ENCODE measurements at regions not wholly inside any gene's neighbourhood (a gene's known extent, or its start where the extent isn't known, plus 50 kb on each side); places are given as distances from the start of the nearest gene placed in this dataset.
"Not testable (repeated sequence)": the region's sequence is repeated elsewhere in the genome, so short reads cannot be mapped to it uniquely, and the experiment has no call there.

DNA sequence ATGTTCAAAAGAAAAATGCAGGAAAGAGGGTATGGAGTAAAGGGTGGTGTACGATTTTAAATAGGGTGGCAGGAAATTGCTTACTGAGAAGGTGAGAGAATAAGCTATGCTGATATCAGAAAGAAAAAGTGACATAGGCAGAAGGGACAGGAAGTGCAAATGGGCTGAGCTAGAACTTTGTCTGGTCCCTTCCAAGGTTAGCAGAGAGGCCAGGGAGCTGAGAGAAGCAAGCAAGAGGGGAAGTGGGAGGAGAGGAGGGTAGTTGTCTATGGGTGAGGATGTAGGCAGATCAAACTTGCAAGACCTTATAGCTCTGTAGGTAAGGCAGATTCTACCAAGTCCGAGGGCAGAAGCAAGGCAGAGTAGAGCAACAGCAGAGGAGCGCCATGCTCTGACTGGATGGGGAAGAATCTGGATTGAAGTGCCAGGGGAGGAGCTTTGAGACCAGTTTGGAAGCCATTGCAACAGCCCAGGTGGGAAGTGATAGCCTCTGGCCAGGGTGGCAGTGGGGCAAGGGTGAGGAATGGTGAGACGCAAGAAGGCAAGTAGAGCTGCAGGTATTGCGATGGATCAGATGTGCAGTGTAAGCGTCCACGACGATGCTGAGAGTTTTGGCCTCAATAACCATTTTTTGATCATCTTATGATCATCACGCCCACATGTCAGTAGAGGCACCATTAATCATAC, 134.4 kb upstream of the APCDD1 start:
- no peak for DNase-seq

DNA sequence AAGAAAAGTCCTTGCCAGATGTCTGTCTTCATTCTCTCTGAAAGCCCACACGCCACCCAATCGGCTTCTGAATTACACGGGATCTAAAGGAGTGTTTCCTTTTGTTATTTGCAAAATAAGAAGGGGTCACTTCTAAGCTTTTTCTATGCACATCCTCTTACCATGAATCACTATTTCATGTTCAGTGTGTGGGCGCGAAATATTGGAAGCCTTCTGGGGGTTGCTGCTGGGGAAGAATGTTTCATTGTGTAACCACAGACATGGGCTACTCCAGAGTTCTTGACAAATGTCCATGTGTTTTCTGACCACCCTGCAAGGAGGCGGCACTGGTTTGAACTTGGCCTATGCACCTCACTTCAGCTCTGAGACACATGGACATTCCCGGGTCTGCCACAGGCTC, 133.6 kb upstream of the APCDD1 start:
- no peak for DNase-seq

DNA sequence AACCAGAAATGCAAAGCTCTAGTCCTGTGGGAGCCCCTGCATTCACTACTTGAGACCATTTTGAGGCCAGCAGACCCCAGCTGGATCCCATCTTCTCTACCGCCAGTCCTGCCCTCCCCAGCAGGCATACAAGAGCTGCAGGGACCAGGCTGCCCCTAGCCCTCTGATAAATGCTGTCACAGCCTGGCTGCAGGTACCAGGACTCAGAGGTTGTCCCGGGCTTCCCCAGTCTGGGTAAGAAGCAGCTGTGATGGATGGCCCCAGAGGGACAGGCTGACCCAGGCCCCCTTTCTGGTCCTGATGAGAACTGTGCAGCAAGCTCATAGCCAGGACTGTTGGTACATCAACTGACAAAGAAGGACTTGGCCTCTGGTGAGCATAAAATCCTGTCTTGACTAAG, 132.9 kb upstream of the APCDD1 start:
- no peak for DNase-seq

DNA sequence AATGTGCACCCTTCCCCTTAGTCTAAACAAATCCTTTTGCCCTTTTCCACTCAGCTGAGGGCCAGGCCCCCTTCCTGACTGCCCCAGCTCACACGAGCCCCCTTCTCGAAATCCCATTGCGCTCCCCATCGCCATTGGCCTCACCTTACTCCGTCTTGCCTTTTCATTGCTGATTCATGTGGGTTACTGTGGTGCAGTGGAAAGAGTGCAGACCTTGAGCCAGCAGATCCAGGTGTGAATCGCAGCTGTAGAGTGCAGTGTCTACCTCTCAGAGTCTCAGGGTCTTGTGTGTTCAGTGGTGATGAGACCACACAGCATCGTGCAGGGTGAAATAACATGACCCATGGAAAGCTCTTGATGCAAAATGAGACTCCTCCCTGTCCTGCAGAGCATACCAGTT, 132.4 kb upstream of the APCDD1 start:
- no peak for DNase-seq

DNA sequence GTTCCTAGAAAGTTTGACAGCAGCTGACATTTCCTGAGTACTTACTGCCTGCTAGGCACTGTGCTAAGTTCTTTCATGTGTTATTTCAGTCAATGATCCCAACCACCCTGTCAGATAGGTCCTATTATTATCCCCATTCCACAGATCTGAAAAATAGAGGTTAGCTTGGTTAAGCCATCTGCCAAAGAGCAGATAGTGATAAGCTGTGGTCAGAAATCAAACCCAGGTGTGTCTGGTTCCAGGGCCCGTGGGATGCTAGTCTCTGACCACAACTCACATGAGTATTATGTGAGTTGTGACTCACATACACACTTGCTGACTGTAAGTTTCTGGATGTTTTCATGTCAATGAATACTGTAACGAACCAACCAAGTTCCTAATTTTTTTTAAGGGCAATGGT, 132.0 kb upstream of the APCDD1 start:
- no peak for DNase-seq

DNA sequence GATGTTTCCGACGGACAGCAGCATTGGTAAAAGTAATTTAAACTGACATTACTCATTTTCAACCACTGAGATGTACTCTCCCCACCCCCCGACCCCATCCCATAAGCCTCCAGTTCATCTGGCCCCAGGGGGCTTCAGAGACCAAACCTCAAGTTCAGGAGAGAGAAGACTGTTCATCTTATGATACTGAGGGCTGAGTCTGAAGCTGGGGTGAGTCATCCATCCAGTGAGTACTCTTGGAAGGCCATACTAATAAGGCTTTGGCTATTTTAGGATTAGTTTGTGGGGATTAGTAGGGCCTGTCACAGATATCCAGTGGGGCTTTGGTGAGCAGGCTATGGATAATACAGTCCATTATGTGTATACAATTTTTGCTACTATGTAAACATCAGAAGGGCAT, 125.3 kb upstream of the APCDD1 start:
- DNase-seq = no peak

DNA sequence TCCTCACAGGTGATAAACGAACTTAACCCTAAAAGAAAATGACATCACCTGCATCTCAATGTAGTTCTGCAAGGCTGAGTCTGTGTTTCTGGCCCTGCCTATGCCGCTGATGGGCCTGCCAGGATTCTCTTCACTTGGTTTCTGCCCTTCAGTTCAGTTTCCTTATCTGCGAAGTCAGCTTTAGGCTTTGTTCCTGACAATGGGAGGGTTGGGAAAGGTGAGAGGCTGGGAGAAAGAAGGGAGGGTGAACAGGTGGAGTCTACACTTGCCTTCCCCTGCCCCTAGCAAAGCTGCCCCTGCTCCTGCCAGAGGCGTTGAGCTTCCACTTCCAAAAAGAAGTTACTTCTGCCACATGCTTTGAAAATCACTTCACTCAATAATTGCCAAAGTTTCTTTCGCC, 124.0 kb upstream of the APCDD1 start:
- no peak for DNase-seq

DNA sequence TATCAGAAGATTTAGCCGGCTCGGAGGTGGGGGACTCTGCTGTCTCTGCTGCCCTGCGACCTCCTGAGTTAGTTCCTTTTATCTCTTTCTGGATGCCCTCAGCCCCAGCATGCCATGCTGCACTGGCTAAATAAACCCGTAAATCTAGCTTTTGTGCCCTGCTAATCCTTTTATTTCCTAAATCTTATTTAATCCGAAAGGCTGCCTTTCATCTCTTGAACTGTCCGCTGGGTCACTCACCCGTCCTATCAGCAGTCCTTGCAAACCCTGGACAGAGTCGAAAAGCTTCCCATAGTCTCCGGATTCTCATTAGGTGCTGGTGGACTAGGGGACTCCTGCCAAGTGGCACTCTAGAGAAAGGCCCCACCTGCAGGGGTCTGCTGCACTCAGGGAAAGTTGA, 122.0 kb upstream of the APCDD1 start:
- no peak for DNase-seq

DNA sequence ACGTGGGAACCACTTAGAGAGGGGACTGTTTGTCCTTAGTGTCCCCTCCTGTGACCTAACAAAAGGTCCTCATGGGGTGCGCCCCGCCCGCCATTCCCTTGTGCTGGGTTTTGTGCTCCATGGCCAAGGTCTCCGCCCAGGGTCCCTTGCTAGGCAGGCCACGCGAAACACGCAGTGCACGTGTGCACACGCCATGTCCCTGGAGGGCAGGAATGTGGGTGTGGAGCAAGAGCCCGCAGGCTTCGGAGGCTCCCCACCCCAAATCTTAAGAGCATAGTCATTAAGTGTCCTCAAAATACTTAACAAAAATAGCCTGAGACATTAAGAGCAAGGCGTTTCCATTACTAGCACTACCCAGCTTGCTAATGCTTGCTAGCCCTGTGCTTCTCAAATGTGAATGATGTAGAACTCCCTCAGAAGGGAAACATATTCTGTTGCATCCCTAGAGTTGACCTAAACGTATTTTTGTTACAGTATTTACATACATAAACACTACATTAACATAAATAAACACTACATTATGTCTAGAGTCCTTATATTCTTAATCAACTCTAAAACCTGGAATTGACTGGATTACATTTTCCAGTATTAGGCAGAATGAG, 117.6 kb upstream of the APCDD1 start:
- no peak for DNase-seq

DNA sequence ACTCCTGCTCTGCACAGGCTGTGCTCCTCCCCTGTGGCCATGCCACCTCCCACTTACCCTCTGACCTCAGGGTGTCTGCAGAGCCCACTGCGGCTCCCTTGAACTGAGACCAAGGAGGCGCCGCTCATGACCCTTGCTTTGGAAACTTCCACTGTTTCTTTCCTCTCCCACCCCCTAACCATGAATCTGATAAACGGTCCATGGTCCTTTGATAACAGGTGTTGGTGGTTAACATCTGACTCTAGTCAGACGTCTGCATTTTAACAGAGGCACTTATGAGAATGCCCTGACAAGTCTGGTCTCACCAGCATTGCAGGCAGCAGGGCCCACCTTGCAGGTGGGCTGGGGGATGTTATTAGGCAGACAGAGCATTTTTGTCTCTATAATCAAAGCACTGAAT, 113.6 kb upstream of the APCDD1 start:
- no peak for DNase-seq

DNA sequence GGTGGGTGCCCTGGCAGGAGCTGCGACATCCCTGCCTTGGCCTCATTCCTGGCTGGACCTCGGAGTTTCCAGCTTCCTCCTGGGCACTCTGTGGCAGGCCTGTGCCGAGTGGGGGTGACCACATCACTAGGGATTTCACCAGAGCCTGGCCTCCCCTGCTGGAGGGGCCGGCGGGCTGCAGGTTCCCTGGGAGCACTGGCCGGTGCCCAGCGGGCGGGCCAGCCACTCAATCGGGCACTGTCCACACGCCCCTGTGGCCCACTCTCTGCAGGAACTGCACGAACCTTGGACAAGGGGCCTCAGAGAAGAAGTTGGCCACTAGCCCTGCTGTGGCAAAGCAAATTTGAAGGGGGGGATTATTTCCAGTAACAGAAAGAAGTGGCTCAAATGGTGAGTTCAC, 110.7 kb upstream of the APCDD1 start:
- no peak for DNase-seq

DNA sequence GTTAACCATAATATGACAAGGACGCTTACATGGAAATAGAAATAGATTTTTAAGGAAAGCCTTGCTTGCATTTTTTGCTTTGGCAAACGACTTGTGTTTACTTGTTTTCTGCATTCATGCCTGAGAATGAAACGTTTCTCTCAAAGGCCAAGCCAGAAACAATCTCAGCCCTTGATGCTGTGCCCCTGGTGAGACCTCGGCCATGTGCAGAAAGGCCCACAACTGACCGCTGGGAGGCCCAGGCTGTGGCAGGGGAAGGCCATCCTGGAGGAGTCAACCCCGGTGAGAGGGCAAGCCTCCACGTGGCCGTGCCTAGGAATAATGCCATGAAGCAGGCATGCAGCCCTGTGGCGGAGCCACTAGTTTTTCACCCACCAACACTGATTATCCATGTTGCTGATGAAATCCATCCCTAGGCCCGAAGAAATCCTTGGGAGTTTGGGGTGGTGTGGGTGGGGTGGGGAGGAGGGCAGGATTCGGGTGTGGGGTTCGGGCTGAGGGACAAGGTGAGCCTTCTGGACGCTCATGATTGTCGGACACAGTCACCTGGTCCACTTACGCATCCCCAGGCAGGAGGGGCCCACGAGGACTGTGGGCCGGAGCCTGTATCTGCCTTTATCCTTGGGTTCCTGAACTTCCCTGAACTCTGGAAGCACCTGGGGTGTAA, 107.6 kb upstream of the APCDD1 start:
- no peak for DNase-seq

DNA sequence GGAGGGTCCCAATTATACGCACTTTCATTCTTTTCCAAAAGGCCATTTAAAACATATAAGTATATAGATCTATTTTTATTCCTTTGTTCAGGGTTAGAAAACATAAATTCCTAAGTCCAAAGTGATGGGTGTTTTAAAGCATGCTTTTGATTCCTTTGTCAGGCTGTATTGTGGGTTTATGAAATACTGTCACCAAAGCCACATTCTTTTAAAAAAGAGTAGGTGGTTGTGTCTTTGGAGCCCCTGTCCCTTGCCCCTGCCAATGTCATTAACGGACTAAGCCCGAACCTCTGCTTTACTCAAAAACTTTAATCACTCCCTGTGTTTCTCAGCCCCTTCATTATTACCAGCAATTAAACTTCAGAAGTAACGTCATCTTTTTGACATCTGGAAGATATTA, 104.9 kb upstream of the APCDD1 start:
- no peak for DNase-seq

DNA sequence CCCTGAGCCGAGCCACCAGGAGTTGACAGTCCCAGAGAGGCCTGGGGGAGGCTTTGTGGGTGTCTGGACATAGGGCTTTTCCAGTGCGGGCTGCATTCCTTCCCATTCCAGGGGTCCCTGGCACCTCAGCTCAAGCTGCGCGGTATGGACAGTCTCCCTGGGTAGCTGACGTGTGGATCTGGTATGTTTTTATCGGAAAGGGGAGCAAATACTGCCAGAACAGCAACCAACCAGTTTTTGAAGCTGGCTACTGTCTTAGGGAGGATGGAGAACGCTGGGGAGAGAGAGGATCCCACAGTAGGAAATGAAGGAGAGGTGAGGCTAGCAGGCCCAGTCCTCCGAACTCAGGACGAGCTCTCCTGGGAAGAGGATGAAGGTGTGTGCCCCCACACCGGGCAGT, 103.8 kb upstream of the APCDD1 start:
- no peak for DNase-seq

DNA sequence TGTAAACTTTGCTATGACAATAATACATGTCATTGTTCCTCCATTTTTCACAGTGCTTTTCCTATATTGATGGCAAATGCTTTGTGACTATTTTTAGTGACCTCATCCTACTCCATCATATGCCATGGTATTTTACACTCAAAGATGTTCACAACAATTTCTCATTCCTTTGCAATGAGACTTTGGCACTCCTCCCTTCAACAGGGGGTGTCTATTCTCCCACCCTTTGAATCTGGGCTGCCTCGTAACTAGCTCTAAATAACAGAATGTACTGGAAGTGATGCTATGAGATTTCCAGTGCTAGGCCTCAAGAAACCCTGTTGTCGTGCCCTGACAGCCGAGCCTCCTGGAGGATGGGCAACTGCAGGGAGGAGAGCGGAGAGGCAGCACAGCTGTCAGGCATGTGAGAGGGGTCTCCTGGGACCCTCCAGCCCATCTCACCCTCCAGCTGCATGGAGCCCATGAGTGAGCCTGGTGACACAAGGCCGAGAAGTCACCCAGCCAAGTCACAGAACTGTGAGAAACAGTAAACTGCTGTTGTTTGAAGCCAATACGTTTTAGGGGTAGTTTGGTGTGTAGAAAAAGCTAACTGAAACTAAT, 103.1 kb upstream of the APCDD1 start:
- DNase-seq = no peak

DNA sequence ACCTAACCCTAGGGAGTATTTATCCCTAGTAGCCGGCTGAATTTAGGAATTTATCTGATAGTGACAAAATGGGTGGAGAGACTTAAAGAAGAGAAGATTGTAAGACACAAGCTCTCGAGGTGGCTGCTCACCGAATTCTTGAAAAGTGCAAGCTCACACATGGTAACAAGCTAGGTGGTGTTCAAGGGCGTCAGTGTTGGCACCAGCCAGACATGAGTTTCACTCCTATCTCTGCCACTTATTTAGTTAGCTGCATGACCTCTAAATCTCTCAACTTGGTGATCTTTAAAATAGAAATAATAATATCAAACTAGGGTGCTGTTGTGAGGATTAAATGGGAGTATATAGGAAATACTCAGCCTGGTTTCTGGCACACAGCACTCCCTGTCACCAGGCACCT, 102.6 kb upstream of the APCDD1 start:
- no peak for DNase-seq

DNA sequence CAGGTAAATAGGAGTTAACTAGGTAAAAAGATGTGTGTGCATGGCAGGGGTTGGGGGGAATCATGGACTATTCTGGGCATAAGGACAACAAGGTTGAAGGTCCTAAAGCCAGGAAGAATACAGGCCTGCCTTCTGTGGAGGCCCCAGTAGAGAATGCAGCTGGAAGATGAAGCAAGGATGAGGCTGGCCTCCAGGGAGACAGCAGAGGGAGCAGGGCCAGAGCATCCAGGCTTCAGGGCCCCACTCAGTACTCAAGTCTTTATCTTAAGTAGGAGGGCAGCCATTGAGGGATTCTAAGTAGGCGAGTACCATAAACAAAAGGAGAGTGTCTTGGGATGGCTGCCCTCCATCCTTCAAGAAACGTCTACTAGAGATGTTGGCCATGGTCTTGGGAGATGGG, 101.8 kb upstream of the APCDD1 start:
- no peak for DNase-seq

DNA sequence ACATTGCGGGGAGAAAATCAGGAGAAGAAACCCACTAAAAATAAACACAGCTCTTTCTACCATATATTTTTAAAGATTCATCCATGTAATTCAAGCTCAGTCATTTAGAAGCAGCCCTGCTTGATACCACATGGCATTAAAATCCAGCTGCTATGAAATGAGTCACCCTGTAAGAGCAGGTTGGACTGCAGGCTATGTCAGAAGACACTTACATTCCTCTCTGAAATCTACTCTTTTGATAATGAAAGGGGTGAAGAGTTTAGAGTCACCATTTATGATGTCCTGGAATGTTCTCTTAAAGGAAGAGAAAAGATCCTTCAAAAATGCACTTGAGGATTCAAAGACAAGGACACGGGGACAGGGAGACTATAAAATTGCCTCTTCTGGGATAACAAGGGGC, 100.6 kb upstream of the APCDD1 start:
- DNase-seq = no peak

DNA sequence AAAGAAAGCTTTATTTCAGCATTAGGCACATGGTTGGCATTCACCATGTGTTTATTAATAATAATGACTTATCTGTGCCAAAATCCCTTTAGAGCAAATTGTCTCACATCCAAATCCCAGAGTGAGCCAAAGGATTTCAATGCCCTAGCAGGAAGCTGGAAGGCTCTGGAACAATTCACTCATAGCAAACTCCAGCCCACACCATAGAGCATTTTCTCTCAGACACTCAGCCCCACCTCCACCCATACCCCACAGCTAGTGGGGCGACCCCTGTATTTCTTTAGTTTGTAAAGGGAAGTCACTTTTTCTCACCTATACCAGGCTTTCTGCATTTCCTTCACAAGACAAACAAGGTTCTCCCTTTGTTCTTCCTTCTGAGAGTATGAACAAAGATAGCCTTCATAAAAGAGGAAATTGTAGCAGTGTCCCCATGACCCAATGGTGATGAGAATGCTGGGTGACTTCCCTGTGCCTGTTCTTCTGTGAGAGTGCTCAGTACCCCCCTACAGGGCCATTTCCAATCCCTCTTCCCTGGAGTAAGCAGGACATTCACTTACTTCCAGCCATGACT, 100.1 kb upstream of the APCDD1 start:
- DNase-seq = no peak

DNA sequence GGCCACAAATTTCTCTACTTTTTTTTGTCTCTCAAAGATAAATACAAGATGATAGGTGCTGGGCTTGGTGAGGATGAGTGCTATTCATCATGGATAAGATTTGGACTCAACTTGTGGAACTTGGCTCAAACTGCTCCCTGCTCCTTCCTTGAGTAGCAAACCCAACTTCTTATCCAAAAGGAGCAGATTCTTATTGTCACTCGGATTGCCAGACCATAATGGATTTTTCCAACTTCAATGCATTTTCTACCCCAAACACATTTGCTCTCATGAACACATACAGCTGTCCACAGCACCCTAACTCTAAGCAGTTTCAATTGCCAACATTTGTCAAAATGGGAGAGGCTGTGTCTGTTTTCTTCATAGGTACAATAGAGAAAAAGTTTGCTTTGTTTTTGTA, 99.5 kb upstream of the APCDD1 start:
- no peak for DNase-seq

DNA sequence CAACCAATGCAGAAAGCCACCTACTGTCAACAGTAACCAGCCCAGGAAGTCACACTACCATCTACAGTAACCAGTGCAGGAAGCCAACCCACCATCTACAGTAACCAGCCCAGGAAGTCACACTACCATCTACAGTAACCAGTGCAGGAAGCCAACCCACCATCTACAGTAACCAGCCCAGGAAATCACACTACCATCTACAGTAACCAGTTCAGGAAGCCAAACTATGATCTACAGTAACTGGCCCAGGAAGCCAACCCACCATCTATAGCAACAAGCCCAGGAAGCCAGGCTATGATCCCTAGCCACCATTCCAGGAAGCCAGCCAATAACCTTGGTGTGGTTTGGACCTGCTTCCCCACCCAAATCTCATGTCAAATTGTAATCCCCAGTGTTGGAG, 97.4 kb upstream of the APCDD1 start:
- DNase-seq = not testable (repeated sequence)

DNA sequence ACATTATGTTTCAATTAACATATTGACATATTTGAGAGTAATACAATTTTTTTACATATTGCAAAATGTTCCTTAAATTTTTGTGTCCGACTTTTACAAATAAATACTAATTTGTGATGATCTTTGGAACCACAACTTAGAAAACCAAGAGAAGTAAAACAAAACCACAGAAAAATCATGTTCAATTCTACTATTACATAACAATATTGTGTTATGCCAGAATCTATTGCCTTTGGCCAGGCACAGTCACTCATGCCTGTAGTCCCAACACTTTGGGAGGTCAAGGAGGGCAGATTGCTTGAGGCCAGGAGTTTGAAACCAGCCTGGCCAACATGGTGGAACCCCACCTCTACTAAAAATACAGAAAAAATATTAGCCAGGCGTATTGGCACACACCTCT, 92.8 kb upstream of the APCDD1 start:
- no peak for DNase-seq

DNA sequence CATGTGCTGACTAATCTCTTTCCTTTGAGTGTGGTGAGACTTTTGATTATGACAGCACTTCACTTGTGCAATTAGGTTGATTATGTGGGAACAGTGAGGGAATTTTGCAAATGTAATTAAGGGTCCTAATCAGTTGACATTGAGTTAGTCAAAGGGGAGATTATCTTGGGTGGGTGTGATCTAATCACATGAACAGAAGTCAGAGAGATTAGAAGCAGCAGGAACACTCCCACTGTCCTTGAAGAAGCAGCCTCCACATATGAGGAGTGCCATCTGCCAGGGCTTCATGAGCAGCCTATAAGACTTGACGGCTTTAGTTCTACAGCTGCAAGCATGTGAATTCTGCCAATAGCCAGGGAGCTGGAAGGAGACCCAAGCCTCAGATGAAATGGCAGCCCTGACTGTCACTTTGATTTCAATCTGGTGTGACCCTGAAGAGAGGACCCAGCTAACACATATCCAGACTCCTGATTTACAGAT, 89.4 kb upstream of the APCDD1 start:
- no peak for DNase-seq

DNA sequence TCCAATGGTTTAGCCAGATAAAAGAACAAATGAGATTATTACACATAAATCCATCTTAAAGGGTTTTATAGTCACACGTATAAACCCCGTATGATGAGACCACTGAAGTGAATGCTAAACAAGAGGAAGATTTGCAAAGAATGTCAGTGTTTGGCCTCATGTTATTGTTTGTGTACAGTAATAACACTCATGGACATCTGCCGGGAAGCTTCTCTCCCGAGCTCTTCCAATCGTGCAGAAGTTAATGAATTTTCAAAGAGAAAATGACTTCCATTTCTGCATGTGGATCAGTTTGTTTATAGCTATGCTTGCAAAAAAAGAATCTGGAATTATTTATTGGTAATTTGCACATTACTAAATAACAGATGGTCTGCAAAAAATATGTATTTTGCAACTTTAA, 88.5 kb upstream of the APCDD1 start:
- DNase-seq = no peak
